ENCODE measurements at regions not wholly inside any gene's neighbourhood (a gene's known extent, or its start where the extent isn't known, plus 50 kb on each side); places are given as distances from the start of the nearest gene placed in this dataset.

DNA sequence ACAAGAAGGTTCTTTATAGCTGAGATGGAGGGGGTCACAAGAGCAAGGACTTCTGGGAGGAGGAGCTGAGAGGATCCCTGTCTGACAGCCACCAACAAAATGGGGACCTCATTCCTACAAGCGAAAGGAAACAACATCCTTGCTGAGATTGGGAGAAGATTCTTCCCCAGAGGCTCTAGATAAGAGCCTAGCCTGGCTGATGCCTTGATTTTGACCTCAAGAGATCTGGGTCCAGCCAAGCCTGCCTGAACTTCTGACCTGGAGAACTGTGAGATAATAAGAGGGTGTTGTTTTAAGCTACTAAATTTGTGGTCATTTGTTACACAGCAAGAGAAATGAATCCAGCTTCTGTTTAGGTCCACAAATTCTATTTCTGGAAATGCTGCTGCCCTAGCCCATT is 75.4 kb upstream of the SLC4A11 start:
- Histone ChIP-seq H3K27me3 (ENCODE audit: control insufficient read depth in 2 of 2, insufficient read depth in 2 of 2, low read length in 2 of 2) (no peaks in the 10 kb centered on the region), H3K27ac (ENCODE audit: insufficient read depth, low read depth, low read length) (no peak overlapping the region), H3K36me3 (ENCODE audit: control insufficient read depth in 2 of 2, extremely low read depth in 1 of 2, insufficient read depth in 2 of 2, low read length in 2 of 2) (peaks cover 0 to 6% of the 10 kb centered on the region in 2 experiments), H3K9me1 (replicated peaks; ENCODE audit: control insufficient read depth, extremely low read depth, insufficient read depth, low read length) (no peaks in the 10 kb centered on the region), H2AFZ (ENCODE audit: low read depth, low read length) (no peak overlapping the region), H3K4me3 (replicated peaks in 1 of 3; ENCODE audit: insufficient read depth in 1 of 3, low read depth in 1 of 3, low read length in 3 of 3) (no peak overlapping the region), H3K4me1 (ENCODE audit: control insufficient read depth, extremely low read depth, insufficient read depth, low read length) (peaks cover 13% of the 10 kb centered on the region), H4K20me1 (replicated peaks; ENCODE audit: control insufficient read depth, extremely low read depth, insufficient read depth, low read length) (no peaks in the 10 kb centered on the region), H3K4me2 (ENCODE audit: insufficient read depth, low read length) (no peak overlapping the region), H3K9ac (replicated peaks; ENCODE audit: extremely low read depth, insufficient read depth, low read length) (no peak overlapping the region), H3K79me2 (ENCODE audit: control insufficient read depth, insufficient read depth, low read length) (no peaks in the 10 kb centered on the region), H3K9me3 (replicated peaks; ENCODE audit: control insufficient read depth, insufficient read depth, low read length) (no peaks in the 10 kb centered on the region)
- FAIRE-seq = no peak
- TF ChIP-seq GATA2 (IDR thresholded peaks at IDR 0.05; ENCODE audit: insufficient read depth, insufficient read length, low read depth, low read length) (no peak), POLR2A (IDR thresholded peaks at IDR 0.05; ENCODE audit: low read depth, low read length) (no peak), FOS (IDR thresholded peaks at IDR 0.05; ENCODE audit: borderline replicate concordance, insufficient read depth, low read length) (no peak), MYC (IDR thresholded peaks at IDR 0.05; ENCODE audit: low read depth, low read length) (no peak), EZH2 (IDR thresholded peaks at IDR 0.05; ENCODE audit: borderline replicate concordance, low read depth, low read length, severe bottlenecking) (no peak), JUN (IDR thresholded peaks at IDR 0.05; ENCODE audit: borderline replicate concordance, insufficient read depth, insufficient read length, low read depth) (no peak), POLR2AphosphoS5 (IDR thresholded peaks at IDR 0.05; ENCODE audit: insufficient read depth, low read depth, low read length) (no peak)
- TF ChIP-seq, protein P1, sequence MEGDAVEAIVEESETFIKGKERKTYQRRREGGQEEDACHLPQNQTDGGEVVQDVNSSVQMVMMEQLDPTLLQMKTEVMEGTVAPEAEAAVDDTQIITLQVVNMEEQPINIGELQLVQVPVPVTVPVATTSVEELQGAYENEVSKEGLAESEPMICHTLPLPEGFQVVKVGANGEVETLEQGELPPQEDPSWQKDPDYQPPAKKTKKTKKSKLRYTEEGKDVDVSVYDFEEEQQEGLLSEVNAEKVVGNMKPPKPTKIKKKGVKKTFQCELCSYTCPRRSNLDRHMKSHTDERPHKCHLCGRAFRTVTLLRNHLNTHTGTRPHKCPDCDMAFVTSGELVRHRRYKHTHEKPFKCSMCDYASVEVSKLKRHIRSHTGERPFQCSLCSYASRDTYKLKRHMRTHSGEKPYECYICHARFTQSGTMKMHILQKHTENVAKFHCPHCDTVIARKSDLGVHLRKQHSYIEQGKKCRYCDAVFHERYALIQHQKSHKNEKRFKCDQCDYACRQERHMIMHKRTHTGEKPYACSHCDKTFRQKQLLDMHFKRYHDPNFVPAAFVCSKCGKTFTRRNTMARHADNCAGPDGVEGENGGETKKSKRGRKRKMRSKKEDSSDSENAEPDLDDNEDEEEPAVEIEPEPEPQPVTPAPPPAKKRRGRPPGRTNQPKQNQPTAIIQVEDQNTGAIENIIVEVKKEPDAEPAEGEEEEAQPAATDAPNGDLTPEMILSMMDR (IDR thresholded peaks at IDR 0.05; ENCODE audit: extremely low read depth in 1 of 2, insufficient read depth in 1 of 2, low read depth in 1 of 2, low read length in 2 of 2) = no peak
- TF ChIP-seq, protein P2, sequence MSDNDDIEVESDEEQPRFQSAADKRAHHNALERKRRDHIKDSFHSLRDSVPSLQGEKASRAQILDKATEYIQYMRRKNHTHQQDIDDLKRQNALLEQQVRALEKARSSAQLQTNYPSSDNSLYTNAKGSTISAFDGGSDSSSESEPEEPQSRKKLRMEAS (IDR thresholded peaks at IDR 0.05; ENCODE audit: insufficient read depth, insufficient read length) = no peak
- dilution Hi-C loops (cut with MboI; ENCODE audit: extremely low pct_ligation_motif_present, low sequenced_read_pairs) (no loop called here), intact Hi-C loops (cut with micrococcal nuclease) (no loop called here)
- CTCF ChIA-PET = interaction anchor here (1.0 to 4.8 kb wide), 4 partner anchors 12 to 261 kb away, joined by 3 to 31 read pairs (median 4); no protein-coding TSS in a partner anchor
- no peak for DNase-seq (ENCODE audit: low read depth, low spot score)
- no TSS peak for BruUV-seq (replicated peaks)
- POLR2A ChIA-PET = no interaction called here
